Right atrium auricular region (tissue), 2 donors: ENCODE measurements at regions not wholly inside any gene's neighbourhood (a gene's known extent, or its start where the extent isn't known, plus 50 kb on each side); places are given as distances from the start of the nearest gene placed in this dataset.

ENCODE experiments used
- DNase-seq: peaks from one replicate; pipeline ENCODE4 v3.0.0-alpha.2; 2019; ENCODE audit warnings: low spot score
- H3K27ac ChIP-seq, 2 donors: fragments of 200-600 bp; sonication (generic); 1 replicate in 1 of 2; 2 replicates in 1 of 2; pipeline ENCODE4 v1.5.1; 2016 to 2019
- H3K27me3 ChIP-seq, 2 donors: fragments of 200-600 bp; sonication (generic); one replicate each; pipeline versions ENCODE4 v1.5.1 to v1.6.0; 2017 to 2019
- H3K36me3 ChIP-seq: fragments of 200-600 bp; sonication (generic); one replicate; pipeline ENCODE4 v1.5.1; 2016
- H3K4me1 ChIP-seq, 2 donors: fragments of 200-600 bp; sonication (generic); one replicate each; pipeline versions ENCODE4 v1.5.1 to v1.6.0; 2017 to 2019
- H3K4me3 ChIP-seq, 2 donors: fragments of 200-600 bp; sonication (generic); 1 replicate in 1 of 2; 2 replicates in 1 of 2; pipeline ENCODE4 v1.5.1; 2017 to 2019; ENCODE audit warnings: mild to moderate bottlenecking in 1 of 2, moderate library complexity in 1 of 2
- H3K9me3 ChIP-seq, 2 donors: fragments of 200-600 bp; sonication (generic); one replicate each; pipeline ENCODE4 v1.5.1; 2019
- TF ChIP-seq, protein P1 (sequence below), 2 donors: fragments of 200-600 bp; sonication (generic); IDR thresholded peaks; one replicate each; pipeline ENCODE4 v1.5.1; 2019; ENCODE audit warnings: antibody characterized with exemption in 2 of 2

DNA sequence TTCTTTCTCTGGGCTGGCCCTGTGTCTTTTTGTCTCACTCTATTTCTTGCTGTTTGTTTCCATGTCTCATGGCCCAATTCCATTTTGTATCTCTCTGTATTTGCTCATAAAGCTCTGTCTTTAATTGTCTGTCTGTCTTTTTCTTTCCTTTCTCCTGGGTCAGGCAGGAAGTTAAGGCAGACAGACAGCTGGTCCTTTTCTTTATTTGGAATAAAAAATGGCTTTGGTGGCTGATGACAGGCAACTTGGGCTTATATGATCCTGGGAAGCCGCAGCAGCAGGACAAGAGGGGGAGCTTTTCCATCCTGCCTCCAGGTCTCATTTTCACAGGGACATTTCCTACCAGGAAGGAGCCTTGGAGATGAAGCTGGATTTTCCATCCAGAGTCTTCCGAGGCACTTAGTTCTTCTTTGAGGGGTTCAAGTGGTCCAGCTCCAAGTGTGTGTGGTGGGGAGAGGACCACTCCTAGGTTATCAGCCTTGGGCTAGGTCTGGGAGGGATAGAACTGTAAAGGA lies 138.7 kb downstream of the TDRD15 start:
- peak overlapping the region; percentile 15 to 22 for H3K27ac ChIP-seq
- no peak for DNase-seq
- H3K36me3 ChIP-seq = no peaks in the 10 kb centered on the region
- H3K27me3 ChIP-seq = no peaks in the 10 kb centered on the region
- H3K4me1 ChIP-seq = peaks cover 0 to 14% of the 10 kb centered on the region in 2 donors
- no peak overlapping the region for H3K4me3 ChIP-seq
- TF ChIP-seq, protein P1, sequence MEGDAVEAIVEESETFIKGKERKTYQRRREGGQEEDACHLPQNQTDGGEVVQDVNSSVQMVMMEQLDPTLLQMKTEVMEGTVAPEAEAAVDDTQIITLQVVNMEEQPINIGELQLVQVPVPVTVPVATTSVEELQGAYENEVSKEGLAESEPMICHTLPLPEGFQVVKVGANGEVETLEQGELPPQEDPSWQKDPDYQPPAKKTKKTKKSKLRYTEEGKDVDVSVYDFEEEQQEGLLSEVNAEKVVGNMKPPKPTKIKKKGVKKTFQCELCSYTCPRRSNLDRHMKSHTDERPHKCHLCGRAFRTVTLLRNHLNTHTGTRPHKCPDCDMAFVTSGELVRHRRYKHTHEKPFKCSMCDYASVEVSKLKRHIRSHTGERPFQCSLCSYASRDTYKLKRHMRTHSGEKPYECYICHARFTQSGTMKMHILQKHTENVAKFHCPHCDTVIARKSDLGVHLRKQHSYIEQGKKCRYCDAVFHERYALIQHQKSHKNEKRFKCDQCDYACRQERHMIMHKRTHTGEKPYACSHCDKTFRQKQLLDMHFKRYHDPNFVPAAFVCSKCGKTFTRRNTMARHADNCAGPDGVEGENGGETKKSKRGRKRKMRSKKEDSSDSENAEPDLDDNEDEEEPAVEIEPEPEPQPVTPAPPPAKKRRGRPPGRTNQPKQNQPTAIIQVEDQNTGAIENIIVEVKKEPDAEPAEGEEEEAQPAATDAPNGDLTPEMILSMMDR (IDR thresholded peaks at IDR 0.05) = no peak
- no peaks in the 10 kb centered on the region for H3K9me3 ChIP-seq

DNA sequence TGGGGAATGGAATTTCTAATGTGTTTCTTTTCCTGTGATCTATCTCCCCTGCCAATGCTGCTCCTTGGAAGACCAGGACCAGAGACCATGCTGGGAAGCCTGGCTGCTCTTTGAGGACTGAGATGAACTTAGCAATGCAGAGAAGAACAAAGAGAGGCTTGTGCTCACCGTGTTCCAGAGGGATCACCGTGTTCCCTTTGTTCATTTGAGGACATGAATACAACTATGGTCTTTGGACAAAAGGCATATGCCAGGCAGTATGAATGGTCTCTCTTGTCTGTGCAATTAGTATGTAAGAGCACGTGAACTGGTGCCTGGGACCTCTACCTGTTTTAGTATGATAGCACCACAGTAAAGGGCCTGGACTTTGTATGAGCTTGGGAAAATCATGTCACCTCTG lies 139.9 kb downstream of the TDRD15 start:
- Histone ChIP-seq H3K27ac (no peak overlapping the region), H3K4me3 (no peak overlapping the region), H3K36me3 (no peaks in the 10 kb centered on the region), H3K27me3 (no peaks in the 10 kb centered on the region), H3K4me1 (peaks cover 0 to 26% of the 10 kb centered on the region in 2 donors), H3K9me3 (no peaks in the 10 kb centered on the region)
- DNase-seq = no peak
- TF ChIP-seq, protein P1 (IDR thresholded peaks at IDR 0.05) = no peak

DNA sequence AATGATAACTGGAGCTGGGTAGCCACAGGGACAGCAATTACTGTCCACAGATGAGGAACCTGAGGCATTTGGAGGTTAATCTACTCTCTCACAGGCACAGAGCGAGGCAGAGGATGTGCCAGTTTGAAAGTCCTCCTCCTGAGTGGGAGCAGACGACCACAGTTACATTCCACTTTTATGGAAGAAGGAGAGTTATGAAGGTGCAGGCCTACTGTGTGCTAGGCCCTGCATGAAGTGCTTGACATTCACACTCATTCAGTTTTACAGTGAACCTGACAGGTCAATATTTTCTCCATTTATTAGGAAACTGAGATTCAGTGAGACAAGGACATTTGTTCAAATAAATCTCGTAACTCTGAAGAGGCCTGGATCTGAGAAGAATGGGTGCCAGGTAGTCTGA lies 142.0 kb downstream of the TDRD15 start:
- H3K36me3 ChIP-seq = no peaks in the 10 kb centered on the region
- H3K27ac ChIP-seq = no peak overlapping the region
- no peak for DNase-seq
- H3K9me3 ChIP-seq = no peaks in the 10 kb centered on the region
- H3K4me3 ChIP-seq = no peak overlapping the region
- H3K4me1 ChIP-seq = peaks cover 0 to 45% of the 10 kb centered on the region in 2 donors
- TF ChIP-seq, protein P1 (IDR thresholded peaks at IDR 0.05) = no peak
- H3K27me3 ChIP-seq = no peaks in the 10 kb centered on the region

- TF ChIP-seq, protein P1 (IDR thresholded peaks at IDR 0.05) = no peak
- no peak overlapping the region for H3K4me3 ChIP-seq
- H3K36me3 ChIP-seq = no peaks in the 10 kb centered on the region
- H3K4me1 ChIP-seq = peaks cover 0 to 48% of the 10 kb centered on the region in 2 donors
- no peaks in the 10 kb centered on the region for H3K9me3 ChIP-seq
- H3K27me3 ChIP-seq = no peaks in the 10 kb centered on the region
- no peak for DNase-seq
- peak overlapping the region; percentile 74 to 79 for H3K27ac ChIP-seq
These were observed 143.6 kb downstream of the TDRD15 start for GRCh38 chr2:21267232-21267835.

GRCh38 chr2:21268197-21268877 lies 144.6 kb downstream of the TDRD15 start:
- H3K27me3 ChIP-seq = no peaks in the 10 kb centered on the region
- no peak overlapping the region for H3K4me3 ChIP-seq
- H3K4me1 ChIP-seq = peaks cover 0 to 48% of the 10 kb centered on the region in 2 donors
- H3K9me3 ChIP-seq = no peaks in the 10 kb centered on the region
- H3K27ac ChIP-seq = peak overlapping the region; percentile 74 to 79
- DNase-seq = peak; percentile 73
- H3K36me3 ChIP-seq = no peaks in the 10 kb centered on the region
- TF ChIP-seq, protein P1 (IDR thresholded peaks at IDR 0.05) = no peak
